ENCODE measurements at regions not wholly inside any gene's neighbourhood (a gene's known extent, or its start where the extent isn't known, plus 50 kb on each side); places are given as distances from the start of the nearest gene placed in this dataset.

DNA sequence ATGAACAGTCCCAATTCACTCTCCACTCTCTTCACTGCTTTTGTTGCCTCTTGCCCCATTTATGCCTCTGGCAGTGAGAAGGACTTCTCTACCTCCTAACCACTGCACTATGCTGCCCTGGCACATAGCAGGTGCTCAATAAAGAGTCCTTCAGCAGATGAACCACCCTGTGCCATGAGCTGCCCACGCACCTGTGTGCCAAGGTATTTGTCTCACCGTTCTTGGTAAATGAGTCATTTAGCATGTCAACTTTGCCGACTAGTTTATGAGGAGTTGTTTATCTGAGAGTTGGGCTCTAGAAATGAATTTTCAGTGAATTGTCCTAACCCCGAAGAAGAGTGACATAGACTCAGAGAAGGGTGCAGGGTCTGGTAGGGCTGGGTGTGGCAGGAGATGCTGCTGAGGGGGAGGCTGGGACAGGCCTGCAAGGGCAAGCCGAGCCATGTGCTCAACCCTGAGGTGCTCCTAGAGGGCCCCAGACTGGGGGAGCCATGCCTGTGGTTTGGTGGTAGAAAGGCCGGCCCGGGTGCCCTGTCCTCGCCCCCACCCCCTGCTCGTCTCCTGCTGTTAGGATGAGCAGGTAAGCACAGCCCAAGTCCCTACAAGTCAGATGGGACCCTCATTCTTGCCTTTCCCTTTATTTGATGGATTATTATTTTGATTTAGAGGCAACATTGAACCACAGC, 654.5 kb downstream of the MATN1 start:
- no peak for DNase-seq (ENCODE audit: low read depth)
- no peaks in the 10 kb centered on the region for H3K36me3 ChIP-seq (ENCODE audit: control insufficient read depth, insufficient read depth, low read length)
- TF ChIP-seq, protein P1, sequence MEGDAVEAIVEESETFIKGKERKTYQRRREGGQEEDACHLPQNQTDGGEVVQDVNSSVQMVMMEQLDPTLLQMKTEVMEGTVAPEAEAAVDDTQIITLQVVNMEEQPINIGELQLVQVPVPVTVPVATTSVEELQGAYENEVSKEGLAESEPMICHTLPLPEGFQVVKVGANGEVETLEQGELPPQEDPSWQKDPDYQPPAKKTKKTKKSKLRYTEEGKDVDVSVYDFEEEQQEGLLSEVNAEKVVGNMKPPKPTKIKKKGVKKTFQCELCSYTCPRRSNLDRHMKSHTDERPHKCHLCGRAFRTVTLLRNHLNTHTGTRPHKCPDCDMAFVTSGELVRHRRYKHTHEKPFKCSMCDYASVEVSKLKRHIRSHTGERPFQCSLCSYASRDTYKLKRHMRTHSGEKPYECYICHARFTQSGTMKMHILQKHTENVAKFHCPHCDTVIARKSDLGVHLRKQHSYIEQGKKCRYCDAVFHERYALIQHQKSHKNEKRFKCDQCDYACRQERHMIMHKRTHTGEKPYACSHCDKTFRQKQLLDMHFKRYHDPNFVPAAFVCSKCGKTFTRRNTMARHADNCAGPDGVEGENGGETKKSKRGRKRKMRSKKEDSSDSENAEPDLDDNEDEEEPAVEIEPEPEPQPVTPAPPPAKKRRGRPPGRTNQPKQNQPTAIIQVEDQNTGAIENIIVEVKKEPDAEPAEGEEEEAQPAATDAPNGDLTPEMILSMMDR (IDR thresholded peaks at IDR 0.05; ENCODE audit: insufficient read depth, low read length, poor library complexity, severe bottlenecking) = no peak
- no peak overlapping the region for H3K4me3 ChIP-seq (ENCODE audit: low read depth, low read length)
- H3K27me3 ChIP-seq (ENCODE audit: control insufficient read depth, insufficient read depth, low read length) = no peaks in the 10 kb centered on the region

DNA sequence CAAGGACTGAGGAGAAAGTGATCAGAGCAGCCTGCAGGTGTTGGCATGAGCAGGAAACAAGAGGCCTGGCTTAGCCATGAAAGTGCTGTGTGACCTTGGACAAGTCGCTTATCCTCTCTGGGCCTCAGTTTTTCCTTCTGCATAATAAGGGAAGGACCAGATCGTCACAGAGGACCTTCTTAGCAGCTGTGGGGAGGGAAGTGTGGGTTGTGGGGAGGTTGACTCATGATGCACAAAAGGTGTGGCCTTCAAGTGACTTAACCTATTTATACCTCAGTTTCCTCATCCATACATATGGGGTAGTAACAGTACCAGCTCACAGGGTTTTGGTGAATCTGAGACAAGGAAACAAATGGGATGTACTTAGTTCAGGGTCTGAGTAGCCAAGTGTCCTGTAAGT, 658.8 kb downstream of the MATN1 start:
- H3K27me3 ChIP-seq (ENCODE audit: control insufficient read depth, insufficient read depth, low read length) = no peaks in the 10 kb centered on the region
- no peaks in the 10 kb centered on the region for H3K36me3 ChIP-seq (ENCODE audit: control insufficient read depth, insufficient read depth, low read length)
- DNase-seq (ENCODE audit: low read depth) = no peak
- TF ChIP-seq, protein P1 (IDR thresholded peaks at IDR 0.05; ENCODE audit: insufficient read depth, low read length, poor library complexity, severe bottlenecking) = no peak
- no peak overlapping the region for H3K4me3 ChIP-seq (ENCODE audit: low read depth, low read length)

DNA sequence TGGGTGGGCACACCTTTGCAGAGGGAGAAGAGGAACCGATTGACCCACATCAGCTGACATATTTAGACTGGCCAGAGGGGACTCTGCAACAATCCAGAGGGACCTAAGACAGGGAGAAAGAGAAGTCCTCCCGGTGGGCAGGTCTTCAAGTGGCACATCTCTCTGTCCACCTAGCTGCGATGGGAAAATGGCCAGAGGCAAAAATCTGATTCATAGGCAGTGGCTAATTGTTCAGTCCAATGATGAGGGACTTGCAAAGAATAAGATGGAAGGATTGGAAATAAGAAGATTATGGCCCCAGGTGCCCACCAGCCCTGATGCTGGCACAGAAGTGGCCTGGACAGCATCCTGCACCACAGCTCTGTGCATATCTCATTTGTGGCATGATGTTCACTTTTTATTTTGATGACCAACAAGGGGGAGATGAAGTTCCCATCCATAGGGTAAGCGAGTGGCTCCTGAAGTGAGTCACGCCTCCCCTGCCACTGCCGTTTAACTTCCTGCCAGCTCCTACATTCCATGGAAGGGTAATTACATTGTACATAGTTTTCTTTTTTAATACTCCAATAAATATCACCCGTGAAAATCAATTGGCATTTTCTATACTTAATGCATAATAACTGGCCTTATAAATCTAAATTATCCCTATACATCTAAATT, 659.6 kb downstream of the MATN1 start:
- DNase-seq (ENCODE audit: low read depth) = no peak
- Histone ChIP-seq H3K36me3 (ENCODE audit: control insufficient read depth, insufficient read depth, low read length) (no peaks in the 10 kb centered on the region), H3K4me3 (ENCODE audit: low read depth, low read length) (no peak overlapping the region), H3K27me3 (ENCODE audit: control insufficient read depth, insufficient read depth, low read length) (no peaks in the 10 kb centered on the region)
- TF ChIP-seq, protein P1 (IDR thresholded peaks at IDR 0.05; ENCODE audit: insufficient read depth, low read length, poor library complexity, severe bottlenecking) = no peak

DNA sequence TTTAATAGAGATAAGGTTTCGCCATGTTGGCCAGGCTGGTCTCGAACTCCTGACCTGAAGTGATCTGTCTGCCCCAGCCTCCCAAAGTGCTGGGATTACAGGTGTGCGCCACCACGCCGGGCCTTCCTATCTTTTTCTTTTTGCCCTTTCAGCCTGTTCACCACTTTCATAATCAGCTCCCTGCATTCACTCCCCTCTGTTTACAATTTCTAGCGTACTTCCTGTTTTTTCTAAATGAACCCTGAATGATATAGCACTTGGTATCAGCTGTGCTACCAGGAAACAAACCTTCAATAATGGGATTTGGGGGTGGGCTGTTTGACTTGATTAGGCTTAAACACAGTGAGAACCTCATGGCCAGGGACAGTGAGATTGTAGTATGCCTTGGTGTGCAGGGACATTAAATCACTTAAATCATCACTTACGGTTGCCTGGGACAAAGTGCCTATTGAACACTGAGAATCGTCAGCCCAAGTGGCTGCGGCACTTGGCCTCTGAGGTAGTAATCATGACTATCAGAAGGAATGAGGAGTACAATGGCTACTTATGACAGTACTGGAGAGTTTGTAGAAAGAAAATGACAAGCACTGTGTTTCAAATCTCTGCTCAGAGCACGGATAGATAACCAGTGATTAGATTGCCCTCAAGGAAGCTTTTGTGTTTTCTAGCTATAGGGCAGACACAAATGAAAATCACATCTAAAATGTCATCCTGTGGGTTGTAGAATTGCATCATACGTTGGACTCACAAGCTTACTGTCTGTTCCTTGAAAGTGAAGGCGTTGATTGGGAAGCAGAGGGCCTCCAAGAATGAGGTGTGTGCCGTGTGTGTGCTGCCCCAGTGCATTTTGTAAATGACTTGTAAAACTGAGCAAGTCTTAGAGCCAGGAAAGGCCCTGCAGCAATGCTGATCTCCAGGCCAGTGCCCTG, 661.8 kb downstream of the MATN1 start:
- Histone ChIP-seq H3K4me3 (ENCODE audit: low read depth, low read length) (no peak overlapping the region), H3K36me3 (ENCODE audit: control insufficient read depth, insufficient read depth, low read length) (no peaks in the 10 kb centered on the region)
- DNase-seq (ENCODE audit: low read depth) = no peak

DNA sequence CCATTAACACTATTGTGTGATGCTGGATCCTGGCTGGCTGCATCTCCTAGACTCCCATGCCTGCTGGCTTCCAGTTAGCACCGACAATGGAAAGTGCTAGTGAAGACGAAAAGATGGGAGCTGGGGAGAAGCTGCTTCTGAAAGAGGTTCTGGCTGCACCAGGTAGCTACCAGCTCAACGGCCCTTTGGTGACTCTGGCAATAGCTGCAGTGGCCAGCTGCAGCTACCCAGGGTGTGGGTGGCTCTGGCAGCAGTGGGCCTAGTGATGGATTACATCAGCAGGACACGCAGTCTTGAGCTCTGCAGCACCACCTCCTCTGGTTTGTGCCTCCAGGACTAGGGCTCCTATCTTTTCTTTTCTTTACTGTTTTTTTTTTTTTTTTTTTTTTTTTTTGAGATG, 662.6 kb downstream of the MATN1 start:
- Histone ChIP-seq H3K36me3 (ENCODE audit: control insufficient read depth, insufficient read depth, low read length) (no peaks in the 10 kb centered on the region), H3K27me3 (ENCODE audit: control insufficient read depth, insufficient read depth, low read length) (no peaks in the 10 kb centered on the region), H3K4me3 (ENCODE audit: low read depth, low read length) (no peak overlapping the region)
- TF ChIP-seq, protein P1 (IDR thresholded peaks at IDR 0.05; ENCODE audit: insufficient read depth, low read length, poor library complexity, severe bottlenecking) = no peak
- DNase-seq (ENCODE audit: low read depth) = no peak

More for the DNA sequence above, 661.8 kb downstream of the MATN1 start:
- no peaks in the 10 kb centered on the region for H3K27me3 ChIP-seq (ENCODE audit: control insufficient read depth, insufficient read depth, low read length)
- TF ChIP-seq, protein P1 (IDR thresholded peaks at IDR 0.05; ENCODE audit: insufficient read depth, low read length, poor library complexity, severe bottlenecking) = no peak

All from kidney epithelial cell (primary cell).